ENCODE measurements at regions not wholly inside any gene's neighbourhood (a gene's known extent, or its start where the extent isn't known, plus 50 kb on each side); places are given as distances from the start of the nearest gene placed in this dataset.
A peak's percentile ranks its signal among the peaks of the same experiment; 100 is the strongest.

DNA sequence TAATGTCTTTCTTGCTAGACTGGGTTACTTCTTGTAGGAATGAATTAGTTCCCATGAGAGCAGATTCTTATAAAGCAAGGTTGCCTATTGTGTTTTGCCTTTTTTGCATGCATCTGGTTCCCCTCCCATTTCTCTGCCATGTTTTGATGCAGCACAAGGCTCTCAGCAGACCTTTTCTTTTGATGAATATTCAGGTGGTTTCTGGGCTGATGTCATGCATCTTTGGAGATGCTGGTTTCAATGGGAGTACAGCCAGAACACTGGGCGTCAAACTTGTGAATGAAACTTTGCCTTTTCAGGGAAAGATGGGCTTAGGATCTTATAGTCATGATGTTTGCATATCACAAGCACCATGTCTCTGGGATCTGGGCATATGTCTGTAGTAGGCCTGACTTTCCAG lies 111.7 kb upstream of the CCL2 start:
- no peak for DNase-seq (ENCODE audit: low read depth)

DNA sequence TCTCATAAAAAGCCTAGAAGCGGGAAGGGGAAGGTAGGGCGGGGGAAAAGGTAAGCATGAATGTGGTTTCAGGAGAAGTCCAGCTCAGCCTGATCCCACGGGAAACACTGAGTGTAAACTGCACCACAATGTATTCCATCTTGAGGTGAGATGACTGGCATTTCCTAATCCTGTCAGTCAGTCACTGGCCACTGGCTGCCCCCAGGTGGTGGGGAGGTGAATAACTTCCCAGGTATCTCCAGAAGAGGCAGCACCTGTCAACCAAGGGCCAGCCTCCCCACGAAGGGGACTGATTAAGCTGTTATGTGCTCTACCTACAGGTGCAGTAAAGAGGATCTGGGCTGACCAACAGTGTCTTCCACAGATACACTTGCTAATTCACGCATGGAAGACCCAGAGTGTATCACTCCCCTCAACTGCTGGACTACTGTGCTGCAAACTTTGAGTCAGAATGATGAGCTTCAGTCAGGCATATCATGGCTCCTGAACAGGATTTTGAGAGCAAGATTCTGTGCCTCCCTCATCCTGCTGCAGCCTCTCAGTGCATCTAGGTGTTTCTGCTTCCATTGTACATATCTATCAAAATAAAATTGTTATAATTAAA lies 108.5 kb upstream of the CCL2 start:
- DNase-seq (ENCODE audit: low read depth): peak; percentile 3

DNA sequence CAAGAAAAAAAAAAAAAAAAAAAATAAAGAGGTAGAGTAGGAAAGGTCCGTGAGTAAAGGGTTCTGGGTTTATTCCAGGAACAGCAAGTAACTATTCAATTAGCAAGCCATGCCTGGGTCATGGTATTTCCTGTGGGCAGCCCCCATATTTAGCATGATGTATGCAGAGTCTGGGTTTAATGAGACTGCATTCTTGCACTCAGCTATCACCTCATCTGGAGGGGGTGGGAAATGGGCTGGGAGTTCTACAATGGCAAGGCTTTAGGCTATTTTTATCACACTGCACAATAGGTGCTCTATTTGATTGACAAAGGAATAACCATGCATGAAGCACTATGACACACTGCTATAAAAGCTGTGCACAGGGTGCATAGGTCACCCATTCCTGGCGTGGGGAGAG lies 104.0 kb upstream of the CCL2 start:
- no peak for DNase-seq (ENCODE audit: low read depth)

DNA sequence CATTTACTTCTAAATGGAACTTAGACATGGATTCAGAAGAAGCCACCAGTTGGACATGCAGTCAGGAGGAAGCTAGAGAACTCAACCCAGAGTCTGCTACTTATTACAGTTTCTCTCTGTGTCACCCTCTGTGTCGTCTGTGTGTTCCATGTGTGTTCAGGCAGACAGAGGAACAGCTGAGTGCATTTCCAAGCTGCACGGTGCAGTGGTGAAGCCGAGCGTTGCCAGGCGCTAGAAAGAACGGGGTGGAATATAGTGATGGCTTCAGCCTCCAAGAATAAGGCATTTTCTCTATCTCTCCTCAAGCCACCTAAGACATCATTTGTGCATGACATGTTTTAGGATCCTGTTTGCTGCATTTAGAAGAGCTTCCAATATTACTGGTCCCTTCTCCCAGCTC lies 101.1 kb upstream of the CCL2 start:
- DNase-seq (ENCODE audit: low read depth): no peak

DNA sequence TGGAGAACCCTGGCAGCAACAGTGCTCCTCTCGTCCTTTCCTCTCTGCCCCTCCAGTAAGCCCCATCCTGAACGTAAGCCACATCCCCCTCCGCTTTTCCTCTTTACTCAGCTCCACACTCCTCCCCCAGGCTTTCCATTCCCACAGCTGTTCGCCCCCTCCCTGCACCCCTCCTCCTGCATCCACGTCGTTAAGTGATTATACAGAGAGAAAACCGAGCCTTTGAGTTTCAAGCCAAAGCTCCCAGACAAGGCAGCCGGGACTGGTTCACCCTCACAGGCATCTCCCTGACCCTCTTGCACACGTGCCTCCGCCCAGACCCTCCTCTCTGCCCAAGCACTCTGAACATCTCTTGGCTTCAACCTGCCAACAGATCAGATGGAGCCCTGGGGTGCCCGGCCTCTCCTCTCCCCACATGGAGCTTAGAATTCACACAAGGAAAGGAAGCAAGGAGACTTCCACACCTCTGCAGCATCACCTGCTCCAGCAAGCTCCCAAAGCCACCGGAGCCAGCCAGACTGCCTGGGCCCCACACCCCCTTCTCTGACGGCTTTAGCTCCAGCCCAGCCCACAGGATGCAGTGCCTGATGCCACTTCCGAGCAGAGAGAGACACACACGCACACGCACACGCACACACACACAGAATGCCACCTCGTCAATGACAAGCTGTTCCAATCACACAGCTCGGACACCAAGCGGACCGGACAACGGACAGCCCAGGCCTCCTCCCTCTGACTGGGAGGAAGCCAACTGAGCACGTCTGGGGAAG lies 99.9 kb upstream of the CCL2 start:
- DNase-seq (ENCODE audit: low read depth): no peak

DNA sequence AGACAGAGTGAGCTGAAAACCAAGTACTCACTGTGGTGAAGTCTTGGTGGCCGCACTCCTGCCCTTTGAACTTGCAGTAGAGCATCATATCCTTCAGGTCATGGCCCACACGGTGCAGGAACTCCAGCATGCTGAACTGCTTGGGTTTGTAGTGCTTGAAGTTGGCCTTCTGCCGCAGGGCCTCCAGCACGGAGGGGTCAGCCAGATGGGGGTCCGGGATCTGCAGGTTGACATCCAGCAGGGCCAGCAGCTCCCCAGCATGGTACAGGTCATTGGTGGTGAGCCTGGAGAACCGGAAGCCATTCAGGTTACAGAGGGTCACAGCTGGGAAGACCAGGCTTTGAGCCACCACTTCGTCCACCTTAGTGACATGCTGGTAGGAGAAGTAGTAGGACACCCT lies 99.1 kb upstream of the CCL2 start:
- DNase-seq (ENCODE audit: low read depth): no peak

DNA sequence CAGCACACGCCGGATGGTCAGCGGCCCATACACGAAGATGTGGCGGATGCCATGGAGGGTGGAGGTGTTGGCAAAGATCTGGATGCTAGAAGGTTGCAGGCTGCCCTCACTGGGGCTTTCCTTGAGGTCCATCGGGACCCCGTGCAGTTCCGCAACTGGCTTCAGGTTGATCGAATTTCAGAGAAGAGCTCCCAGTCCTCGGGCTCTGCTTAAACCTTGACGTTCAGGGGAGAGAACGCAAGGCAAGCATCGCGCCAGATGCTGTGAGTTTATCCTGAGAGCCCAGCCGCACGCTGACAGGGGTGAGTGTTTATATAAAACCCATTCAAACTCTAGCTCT lies 98.7 kb upstream of the CCL2 start:
- no peak for DNase-seq (ENCODE audit: low read depth)

DNA sequence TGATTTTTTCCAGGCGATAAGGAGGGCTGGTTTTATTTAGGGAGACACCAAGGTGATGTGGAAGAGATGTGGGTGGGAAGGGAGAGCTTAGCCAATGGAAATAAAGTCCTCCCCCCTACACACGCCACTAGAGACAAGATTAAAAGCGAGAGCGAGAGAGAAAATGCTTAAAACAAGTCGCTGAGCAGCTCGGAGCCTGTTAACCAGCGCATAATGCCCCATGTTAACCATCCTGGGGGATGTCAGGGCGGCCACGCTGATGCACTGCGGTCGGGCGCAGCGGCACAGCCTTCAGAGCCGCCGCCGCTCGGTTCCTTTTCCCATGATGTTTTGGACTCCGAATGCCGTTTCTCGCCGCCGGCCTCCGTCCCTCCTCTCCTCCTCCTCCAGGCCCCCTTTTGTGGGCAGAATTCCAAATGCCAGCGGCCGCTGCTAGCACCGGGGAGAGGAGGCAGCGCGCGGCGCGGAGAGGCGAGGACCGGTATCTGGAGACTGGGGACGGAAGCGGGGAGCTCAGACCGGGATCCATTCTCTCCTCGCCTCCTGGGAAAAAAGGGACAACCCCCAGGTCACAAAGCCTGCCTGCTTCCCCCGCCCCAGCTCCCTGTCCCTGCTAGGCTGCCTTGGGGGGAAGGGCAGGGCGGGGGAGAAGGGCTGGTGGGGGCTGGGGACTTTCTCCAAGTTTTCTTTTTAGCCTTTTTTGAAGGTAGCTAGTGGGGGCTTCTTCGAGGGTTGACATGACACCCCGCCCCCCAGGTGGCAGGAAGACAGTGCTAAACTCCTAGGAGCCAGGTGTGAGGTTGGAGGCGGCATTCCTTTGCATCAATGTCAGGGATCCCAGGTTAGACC lies 98.1 kb upstream of the CCL2 start:
- no peak for DNase-seq (ENCODE audit: low read depth)

DNA sequence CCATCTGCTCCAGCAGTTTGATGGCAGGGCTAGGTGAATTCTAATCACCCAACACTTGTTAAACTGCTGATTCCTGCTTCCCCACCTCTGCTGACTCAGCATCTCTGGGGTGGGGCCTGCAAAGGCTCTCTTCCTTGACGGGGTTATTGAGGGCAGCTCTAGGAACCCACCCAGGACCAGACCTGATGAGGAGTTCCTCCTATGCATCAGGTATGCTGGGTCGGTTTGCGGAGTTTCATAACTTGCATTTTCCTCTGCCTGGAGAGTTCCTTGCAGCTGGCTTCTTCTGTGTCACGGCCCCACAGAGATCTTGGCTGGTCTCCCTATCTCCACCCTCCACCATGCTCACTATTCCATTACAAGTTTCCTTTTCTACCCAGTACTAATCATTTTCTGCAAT lies 93.4 kb upstream of the CCL2 start:
- no peak for DNase-seq (ENCODE audit: low read depth)

DNA sequence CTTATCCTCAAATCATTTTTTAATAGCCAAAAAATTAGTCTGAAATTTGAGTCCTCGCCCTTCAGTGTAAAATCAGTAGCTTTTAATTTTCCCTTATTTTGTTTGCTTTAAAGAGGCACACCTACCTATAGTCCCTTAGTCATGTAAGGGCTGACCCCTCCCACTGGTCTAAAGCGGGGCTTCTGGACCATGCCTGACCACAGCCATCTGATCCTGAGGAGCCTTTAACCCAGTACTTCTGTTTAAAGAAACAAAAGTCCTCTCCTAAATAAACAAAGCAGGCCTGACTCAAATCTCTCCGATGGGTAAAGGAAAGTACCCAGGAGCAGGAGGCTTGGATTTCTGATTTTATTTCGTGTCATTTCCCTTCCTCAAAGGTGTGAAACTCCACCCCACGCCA lies 92.0 kb upstream of the CCL2 start:
- DNase-seq (ENCODE audit: low read depth): no peak

DNA sequence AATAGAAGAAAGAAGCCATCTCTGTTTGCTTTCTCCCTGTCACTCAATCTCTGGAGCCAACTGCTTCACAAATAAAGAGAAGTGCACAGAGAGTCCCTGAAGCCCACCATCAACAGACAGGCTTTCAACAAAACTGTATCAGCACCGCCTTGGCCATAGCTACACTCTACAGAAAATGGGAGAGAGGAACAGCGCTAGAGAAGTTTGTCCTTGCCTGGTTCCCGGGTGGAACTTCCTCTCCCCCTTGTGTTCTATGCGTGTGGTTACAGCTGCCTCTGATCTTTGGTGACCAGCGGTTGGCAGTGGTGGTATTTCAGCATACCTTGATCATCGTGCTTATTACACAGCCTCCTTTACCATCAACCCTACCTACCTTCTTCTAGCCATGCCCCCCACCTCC lies 91.4 kb upstream of the CCL2 start:
- DNase-seq (ENCODE audit: low read depth): peak; percentile 9

DNA sequence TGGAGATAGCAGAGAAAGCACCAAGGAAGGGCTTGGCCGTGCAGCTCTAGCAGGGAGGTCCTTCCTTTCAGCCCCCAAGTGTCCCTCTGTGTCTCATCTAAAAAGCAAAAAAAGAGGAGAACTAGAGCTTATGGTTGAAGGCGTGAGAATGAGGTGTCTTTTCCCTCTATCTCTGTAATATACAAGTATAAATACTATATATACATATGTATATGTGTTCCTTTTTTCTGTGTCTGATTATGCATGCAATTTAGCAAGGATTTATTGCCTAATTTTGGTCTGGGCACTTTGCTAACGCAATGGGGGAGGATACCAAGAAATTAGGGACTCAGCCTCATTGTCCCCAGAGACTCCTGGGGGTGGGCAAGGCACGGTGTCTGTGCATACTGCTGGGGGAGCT lies 90.2 kb upstream of the CCL2 start:
- no peak for DNase-seq (ENCODE audit: low read depth)

DNA sequence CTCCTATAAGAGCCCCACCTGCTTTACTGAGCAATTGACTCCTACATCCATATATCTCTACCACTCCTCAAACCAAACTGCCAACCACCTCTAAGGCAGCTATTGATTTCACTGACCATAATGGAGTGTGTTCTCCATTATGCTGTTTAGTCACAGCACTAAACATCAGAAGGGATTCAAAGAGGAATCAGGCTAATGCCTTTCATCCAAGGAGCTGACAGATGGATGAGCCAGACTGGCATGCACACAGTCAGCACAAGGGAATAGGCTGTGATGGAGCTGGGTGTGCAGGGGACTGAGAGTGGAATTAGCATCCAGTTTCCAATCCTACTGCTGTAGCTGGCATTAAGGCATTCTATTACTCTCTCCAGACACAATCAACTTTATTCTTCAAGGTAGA lies 88.7 kb upstream of the CCL2 start:
- no peak for DNase-seq (ENCODE audit: low read depth)

DNA sequence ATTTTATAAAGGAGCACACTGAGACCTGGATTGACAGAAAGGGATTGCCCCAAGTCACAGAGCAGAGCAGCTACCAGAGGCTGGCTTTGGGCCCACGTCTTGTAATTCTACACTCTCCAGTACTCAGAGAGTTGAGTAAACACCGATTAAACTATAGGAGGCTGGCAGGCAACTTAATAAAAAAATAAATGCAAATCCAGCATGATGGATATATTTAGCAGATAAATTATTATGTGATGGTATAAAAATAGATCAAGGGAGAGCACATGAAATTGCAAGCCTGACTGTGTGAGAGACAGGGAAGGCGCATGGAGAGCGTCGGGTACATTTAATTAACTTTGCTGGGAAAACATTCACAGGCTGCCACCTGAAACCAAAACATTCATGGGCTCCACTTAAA lies 87.7 kb upstream of the CCL2 start:
- no peak for DNase-seq (ENCODE audit: low read depth)

DNA sequence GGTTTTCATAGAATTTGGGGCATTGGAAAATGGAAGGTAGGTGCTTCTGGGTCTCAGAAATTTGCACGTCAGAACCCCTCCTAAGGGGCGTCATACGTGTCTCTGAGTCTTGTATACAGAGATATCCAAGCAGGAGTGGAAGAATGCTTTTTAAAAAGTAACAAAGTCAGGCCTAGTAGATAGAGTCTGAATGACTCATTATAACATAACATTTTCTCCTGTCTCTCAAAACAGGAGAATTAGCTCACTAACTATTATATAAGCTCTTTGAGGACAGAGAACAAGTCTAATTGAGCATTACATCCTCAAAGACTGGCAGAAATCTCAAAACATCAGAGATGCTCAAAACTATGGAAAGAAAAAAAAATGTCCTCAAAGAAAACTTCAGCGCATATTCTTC lies 86.1 kb upstream of the CCL2 start:
- no peak for DNase-seq (ENCODE audit: low read depth)

DNA sequence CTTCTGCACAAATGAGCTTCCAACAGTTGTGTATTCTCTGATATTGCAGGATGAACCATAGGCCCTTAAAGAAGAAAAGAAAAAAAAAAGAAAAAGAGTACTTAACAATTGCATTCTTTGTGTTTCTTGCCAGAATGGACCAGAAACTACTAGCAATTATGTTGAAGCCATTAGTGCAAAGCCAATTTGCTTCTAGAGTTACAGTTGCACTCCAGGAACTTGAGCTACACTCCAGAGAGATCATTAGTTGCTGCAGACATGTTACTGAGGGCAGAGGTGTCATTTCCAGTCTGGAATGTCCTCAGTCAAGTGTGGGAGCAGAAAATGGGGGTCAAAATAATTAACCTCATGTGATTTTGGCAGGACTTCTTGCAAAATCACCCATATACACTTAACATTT lies 85.6 kb upstream of the CCL2 start:
- DNase-seq (ENCODE audit: low read depth): no peak

DNA sequence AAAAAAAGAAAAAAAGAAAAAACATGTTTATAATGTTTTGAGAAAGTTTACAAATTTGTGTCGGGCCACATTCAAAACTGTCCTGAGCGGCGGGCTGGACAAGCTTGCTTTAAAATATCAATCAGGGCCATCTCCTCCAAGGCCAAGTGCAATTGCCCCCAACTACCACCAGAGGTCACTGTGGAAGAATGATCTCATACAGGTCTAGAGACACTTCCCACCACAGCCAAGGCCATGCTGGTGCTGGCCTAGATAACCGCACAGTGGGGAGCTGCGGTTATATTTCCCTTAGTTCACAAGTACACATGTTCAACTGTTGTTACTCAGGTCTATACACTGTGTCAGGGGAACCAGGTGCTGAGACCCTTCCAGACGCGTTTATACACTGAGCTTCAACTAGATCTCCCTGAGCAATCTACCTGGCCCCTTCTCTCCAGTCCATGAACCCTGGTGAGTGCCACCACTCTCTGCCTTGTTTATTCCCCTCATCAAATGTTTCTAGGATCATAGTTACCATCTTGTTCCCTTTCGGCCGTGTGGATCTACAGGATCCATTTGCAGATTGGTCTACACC lies 83.8 kb upstream of the CCL2 start:
- DNase-seq (ENCODE audit: low read depth): peak; percentile 46

DNA sequence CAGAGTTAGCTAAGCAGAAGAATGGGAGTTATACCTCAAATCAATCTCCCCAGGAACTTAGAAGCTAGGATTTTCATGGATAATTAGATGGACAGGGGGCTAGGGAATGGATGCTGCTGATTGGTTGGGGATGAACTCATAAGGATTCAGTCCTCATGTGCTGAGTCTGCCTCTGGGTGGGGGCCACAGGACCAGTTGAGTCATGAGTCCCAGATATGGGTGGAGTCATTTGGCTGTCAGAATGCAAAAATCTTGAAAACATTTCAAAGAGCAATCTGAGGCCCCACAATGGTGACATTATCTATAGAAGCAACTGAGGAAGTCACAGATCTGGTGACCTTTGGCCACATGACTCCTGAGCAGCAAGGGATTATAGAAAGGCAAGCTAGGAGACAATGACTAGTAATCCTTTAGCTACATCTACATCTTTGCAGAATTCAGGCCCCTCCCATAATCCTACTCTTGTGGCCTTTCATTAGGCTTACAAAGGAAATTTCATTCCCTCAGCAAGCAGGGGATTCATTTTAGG lies 82.6 kb upstream of the CCL2 start:
- DNase-seq (ENCODE audit: low read depth): no peak

DNA sequence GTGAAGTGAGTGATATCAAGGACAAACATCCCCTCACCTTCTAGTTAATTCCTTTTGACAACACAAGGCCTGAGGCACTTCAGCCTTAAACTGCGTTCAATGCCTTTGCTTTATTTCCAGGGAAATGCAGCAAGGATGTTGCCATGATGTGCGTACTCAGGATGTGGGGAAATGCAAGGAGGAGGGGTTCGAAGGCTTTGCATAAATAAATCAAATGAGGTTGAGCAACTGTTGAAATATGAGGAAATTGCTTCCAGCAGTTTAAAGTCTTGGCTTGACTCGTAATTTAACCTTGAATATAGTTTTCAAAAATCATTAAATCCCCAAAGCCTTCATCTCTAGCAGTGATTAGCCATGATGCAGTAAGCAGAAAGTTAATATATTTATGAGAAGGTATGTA lies 81.8 kb upstream of the CCL2 start:
- peak; percentile 4 for DNase-seq (ENCODE audit: low read depth)

DNA sequence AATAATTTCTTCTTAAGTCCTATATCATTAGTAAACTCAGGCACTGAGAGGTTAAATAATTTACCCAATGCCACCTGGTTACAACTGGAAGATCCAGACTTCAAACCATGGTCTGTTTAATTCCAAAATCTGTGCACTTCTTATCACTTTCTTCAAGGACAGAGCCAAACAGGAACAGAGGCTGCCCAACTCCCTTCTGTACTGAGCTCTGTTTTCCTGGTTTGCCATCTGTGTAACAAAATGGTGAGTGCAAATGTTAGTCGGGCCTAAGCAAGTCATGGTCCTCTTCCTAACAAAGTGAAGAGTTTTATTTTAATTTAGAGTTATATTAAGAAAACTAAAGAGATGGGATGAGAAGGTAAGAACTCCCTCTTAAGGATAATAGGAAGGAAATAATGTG lies 80.6 kb upstream of the CCL2 start:
- no peak for DNase-seq (ENCODE audit: low read depth)

DNA sequence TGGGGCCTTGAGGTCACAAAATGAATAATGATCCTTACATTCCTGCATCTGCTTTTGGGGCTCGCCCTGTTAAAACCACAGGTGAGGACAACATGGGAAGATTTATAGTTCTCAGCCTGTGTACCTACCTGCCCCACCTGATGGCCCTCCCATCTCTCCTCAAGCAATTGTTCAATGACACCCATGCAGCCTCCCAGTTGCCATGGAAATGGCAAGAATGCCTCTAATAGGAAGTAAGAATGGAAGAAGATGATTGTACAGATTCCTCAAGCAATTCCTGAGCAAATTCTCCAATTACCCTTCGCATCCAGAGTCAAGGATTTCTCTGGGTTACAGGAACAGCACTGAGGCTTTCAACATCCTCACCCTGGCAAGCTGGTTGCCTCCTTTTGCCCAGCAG lies 78.6 kb upstream of the CCL2 start:
- DNase-seq (ENCODE audit: low read depth): no peak

DNA sequence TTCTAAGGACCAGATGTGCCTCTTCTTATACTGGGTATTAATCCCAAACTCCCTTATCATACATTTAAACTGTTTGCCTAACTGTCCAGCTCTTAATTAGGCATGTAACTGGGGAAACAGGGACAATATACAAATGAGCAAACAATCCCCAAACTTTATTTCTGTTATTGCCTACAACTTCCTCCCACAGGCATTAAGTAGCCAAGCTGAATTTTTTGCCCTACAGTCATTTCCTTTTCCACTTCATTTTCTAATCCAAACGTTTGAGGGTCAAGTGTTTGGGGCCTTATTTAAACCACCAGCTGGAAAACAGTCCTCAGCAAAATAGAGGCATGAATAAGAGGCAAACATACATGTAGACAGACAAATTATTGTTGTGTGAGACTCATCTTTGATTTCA lies 77.4 kb upstream of the CCL2 start:
- DNase-seq (ENCODE audit: low read depth): peak; percentile 15

DNA sequence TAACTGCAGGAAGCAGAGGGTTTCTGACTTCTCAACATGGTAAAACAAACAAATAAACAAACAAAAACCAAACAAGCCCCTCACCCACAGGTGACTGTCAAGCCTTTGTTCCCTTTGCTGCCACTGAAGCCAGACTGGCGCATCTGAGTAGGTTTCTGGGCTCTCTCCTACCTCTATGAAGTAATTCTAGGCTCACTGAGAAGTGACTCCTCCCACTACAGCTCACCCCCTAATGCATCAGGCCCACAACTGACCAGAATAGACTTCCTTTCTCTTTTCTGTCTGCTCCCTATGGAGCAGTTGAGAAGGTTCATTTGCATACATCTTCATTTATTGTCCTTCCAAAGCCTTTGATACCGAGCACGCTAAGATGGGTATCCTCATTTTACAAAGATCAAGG lies 77.0 kb upstream of the CCL2 start:
- no peak for DNase-seq (ENCODE audit: low read depth)
